SK-N-MC (cell line): ENCODE measurements at regions not wholly inside any gene's neighbourhood (a gene's known extent, or its start where the extent isn't known, plus 50 kb on each side); places are given as distances from the start of the nearest gene placed in this dataset.

ENCODE experiments used
- EZH2 ChIP-seq: fragments of 200-600 bp; sonication (generic); IDR thresholded peaks from one replicate; pipeline ENCODE4 v1.6.1; 2017; ENCODE audit warnings: antibody characterized with exemption
- FOXP2 ChIP-seq: optimal IDR thresholded peaks from 2 replicates; pipeline ENCODE3; 2011; ENCODE audit warnings: mild to moderate bottlenecking, moderate library complexity; ENCODE audit not compliant: insufficient read depth; ENCODE audit errors: extremely low read length, control extremely low read depth
- POLR2AphosphoS5 ChIP-seq: IDR thresholded peaks from 2 replicates; pipeline ENCODE4 v1.6.1; 2012; ENCODE audit warnings: mild to moderate bottlenecking, low read depth, low read length, borderline replicate concordance

DNA sequence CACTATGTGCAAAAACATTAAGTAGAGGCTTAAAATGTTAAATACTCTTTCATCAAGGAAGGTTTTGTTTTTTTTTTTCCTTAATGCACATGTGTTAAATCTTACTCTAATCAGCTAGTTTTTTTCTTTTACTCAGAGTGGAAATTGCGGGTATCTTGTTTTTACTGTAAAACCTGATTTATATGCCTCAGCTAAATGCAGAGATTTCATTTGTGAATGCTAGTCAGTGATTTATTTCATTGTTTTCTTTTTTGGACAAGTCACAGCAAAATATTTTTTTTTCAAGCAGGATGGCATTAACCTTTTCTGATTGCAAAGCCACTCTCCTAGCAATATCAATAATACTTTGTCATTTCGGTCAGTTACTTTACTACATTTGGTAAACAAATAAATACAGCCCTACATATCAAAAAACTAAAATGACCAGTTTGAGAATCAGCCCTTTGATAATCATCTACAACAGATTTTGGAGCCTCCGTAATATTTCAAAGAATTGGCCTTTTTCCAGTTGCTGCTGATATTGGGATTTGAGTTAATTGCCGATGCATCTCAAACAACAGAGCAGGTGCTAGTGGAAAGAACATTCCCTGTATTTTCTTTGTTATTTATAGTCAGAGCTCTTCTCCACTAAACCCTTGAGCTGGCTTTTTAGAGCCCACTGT, 579.2 kb upstream of the ZNF608 start:
- TF ChIP-seq EZH2 (no peak), POLR2AphosphoS5 (no peak), FOXP2 (no peak)
